ENCODE measurements at regions not wholly inside any gene's neighbourhood (a gene's known extent, or its start where the extent isn't known, plus 50 kb on each side); places are given as distances from the start of the nearest gene placed in this dataset.

DNA sequence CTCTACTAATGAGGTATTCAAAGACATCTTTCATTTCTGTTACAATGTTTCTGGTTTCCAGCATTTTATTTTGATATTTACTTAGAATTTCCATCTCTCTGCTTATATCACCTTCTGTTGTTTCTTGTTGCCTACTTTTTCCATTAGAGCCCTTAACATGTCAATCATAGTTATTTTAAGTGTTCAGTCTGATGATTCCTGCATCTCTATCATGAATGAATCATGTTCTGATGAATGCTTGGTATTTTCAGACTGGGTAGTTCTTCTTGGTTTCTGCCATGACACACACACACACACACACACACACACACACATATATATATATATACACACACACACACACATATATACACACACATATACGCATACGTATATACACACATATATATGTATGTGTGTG lies 486.4 kb upstream of the ISX start:
- no peak for TF ChIP-seq POLR2AphosphoS2 (IDR thresholded peaks at IDR 0.05; ENCODE audit: low read depth, low read length)
- no peak for TF ChIP-seq SIN3A (IDR thresholded peaks at IDR 0.05; ENCODE audit: borderline replicate concordance, low read depth, low read length)
- no peak for TF ChIP-seq CREM (IDR thresholded peaks at IDR 0.05)
- TF ChIP-seq CREM (CRISPR knock-in tag; IDR thresholded peaks at IDR 0.05) = no peak
- no peak for TF ChIP-seq EZH2 (conservative IDR thresholded peaks at IDR 0.05; ENCODE audit: low read depth, low read length)
- TF ChIP-seq, protein P1, sequence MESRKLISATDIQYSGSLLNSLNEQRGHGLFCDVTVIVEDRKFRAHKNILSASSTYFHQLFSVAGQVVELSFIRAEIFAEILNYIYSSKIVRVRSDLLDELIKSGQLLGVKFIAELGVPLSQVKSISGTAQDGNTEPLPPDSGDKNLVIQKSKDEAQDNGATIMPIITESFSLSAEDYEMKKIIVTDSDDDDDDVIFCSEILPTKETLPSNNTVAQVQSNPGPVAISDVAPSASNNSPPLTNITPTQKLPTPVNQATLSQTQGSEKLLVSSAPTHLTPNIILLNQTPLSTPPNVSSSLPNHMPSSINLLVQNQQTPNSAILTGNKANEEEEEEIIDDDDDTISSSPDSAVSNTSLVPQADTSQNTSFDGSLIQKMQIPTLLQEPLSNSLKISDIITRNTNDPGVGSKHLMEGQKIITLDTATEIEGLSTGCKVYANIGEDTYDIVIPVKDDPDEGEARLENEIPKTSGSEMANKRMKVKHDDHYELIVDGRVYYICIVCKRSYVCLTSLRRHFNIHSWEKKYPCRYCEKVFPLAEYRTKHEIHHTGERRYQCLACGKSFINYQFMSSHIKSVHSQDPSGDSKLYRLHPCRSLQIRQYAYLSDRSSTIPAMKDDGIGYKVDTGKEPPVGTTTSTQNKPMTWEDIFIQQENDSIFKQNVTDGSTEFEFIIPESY (CRISPR knock-in tag; IDR thresholded peaks at IDR 0.05) = no peak
- no peak for TF ChIP-seq RBAK (CRISPR knock-in tag; IDR thresholded peaks at IDR 0.05)
- TF ChIP-seq, protein P2, sequence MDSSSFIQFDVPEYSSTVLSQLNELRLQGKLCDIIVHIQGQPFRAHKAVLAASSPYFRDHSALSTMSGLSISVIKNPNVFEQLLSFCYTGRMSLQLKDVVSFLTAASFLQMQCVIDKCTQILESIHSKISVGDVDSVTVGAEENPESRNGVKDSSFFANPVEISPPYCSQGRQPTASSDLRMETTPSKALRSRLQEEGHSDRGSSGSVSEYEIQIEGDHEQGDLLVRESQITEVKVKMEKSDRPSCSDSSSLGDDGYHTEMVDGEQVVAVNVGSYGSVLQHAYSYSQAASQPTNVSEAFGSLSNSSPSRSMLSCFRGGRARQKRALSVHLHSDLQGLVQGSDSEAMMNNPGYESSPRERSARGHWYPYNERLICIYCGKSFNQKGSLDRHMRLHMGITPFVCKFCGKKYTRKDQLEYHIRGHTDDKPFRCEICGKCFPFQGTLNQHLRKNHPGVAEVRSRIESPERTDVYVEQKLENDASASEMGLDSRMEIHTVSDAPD (CRISPR knock-in tag; IDR thresholded peaks at IDR 0.05) = no peak
- TF ChIP-seq CEBPB (IDR thresholded peaks at IDR 0.05; ENCODE audit: borderline replicate concordance, low read depth, low read length) = no peak
- TF ChIP-seq RNF2 (conservative IDR thresholded peaks at IDR 0.05; ENCODE audit: low read depth) = no peak

Measured in HepG2 (cell line).